Lower leg skin (tissue), 3 donors: ENCODE measurements at regions not wholly inside any gene's neighbourhood (a gene's known extent, or its start where the extent isn't known, plus 50 kb on each side); places are given as distances from the start of the nearest gene placed in this dataset.

Source experiments
- CTCF ChIP-seq, 3 donors: fragments of 450-650 bp; IDR thresholded peaks; one replicate each; pipeline ENCODE4 v1.5.1; 2016; ENCODE audit warnings: antibody characterized with exemption in 3 of 3, mild to moderate bottlenecking in 3 of 3, moderate library complexity in 2 of 3
- POLR2A ChIP-seq, 2 donors: fragments of 450-650 bp; IDR thresholded peaks; one replicate each; pipeline ENCODE4 v1.6.1; 2016 to 2017; ENCODE audit warnings: antibody characterized with exemption in 2 of 2, mild to moderate bottlenecking in 1 of 2, moderate library complexity in 1 of 2

GRCh38 chr12:78284417-78284816, 453.7 kb downstream of the NAV3 start:
- TF ChIP-seq CTCF (IDR thresholded peaks at IDR 0.05) = no peak
- no peak for TF ChIP-seq POLR2A (IDR thresholded peaks at IDR 0.05)
